Keratinocyte (primary cell): ENCODE measurements at regions not wholly inside any gene's neighbourhood (a gene's known extent, or its start where the extent isn't known, plus 50 kb on each side); places are given as distances from the start of the nearest gene placed in this dataset.

Source experiments
- EZH2 ChIP-seq: IDR thresholded peaks from one replicate; pipeline ENCODE4 v1.6.1; 2012; ENCODE audit warnings: inconsistent platforms, mild to moderate bottlenecking, low read length, moderate library complexity
- TF ChIP-seq, protein P1 (sequence below), 3 experiments: IDR thresholded peaks in 1 of 3; conservative IDR thresholded peaks in 1 of 3; optimal IDR thresholded peaks in 1 of 3; 2 replicates in 2 of 3; 3 replicates in 1 of 3; pipeline versions ENCODE3 to v1.5.1; 2011; ENCODE audit warnings: low read length in 3 of 3, mild to moderate bottlenecking in 3 of 3, moderate library complexity in 2 of 3, control low read depth in 1 of 3, inconsistent platforms in 1 of 3; ENCODE audit not compliant: insufficient read depth in 2 of 3; ENCODE audit errors: extremely low read depth in 1 of 3

GRCh38 chr7:136698231-136698630 lies 170.2 kb upstream of the CHRM2 start:
- TF ChIP-seq EZH2, result no peak
- TF ChIP-seq, protein P1, sequence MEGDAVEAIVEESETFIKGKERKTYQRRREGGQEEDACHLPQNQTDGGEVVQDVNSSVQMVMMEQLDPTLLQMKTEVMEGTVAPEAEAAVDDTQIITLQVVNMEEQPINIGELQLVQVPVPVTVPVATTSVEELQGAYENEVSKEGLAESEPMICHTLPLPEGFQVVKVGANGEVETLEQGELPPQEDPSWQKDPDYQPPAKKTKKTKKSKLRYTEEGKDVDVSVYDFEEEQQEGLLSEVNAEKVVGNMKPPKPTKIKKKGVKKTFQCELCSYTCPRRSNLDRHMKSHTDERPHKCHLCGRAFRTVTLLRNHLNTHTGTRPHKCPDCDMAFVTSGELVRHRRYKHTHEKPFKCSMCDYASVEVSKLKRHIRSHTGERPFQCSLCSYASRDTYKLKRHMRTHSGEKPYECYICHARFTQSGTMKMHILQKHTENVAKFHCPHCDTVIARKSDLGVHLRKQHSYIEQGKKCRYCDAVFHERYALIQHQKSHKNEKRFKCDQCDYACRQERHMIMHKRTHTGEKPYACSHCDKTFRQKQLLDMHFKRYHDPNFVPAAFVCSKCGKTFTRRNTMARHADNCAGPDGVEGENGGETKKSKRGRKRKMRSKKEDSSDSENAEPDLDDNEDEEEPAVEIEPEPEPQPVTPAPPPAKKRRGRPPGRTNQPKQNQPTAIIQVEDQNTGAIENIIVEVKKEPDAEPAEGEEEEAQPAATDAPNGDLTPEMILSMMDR (optimal IDR thresholded peaks at IDR 0.05 in 1 of 3, IDR thresholded peaks at IDR 0.05 in 1 of 3, conservative IDR thresholded peaks at IDR 0.05 in 1 of 3; ENCODE audit: extremely low read depth in 1 of 3, insufficient read depth in 2 of 3, low read length in 3 of 3), result no peak
